Coronary artery (tissue), 2 donors: ENCODE measurements at regions not wholly inside any gene's neighbourhood (a gene's known extent, or its start where the extent isn't known, plus 50 kb on each side); places are given as distances from the start of the nearest gene placed in this dataset.
A peak's percentile ranks its signal among the peaks of the same experiment; 100 is the strongest.

Experiments
- DNase-seq: peaks from one replicate; pipeline ENCODE4 v3.0.0-alpha.2; 2017; ENCODE audit warnings: low spot score
- H3K27ac ChIP-seq, 2 donors: fragments of 200-600 bp; sonication (generic); one replicate each; pipeline ENCODE4 v1.5.1; 2016 to 2019
- H3K4me3 ChIP-seq: fragments of 200-600 bp; sonication (generic); 2 replicates; pipeline ENCODE4 v1.5.1; 2016; ENCODE audit warnings: mild to moderate bottlenecking, moderate library complexity
- CTCF ChIP-seq: fragments of 200-600 bp; sonication (generic); IDR thresholded peaks from one replicate; pipeline ENCODE4 v1.5.1; 2019; ENCODE audit warnings: antibody characterized with exemption

DNA sequence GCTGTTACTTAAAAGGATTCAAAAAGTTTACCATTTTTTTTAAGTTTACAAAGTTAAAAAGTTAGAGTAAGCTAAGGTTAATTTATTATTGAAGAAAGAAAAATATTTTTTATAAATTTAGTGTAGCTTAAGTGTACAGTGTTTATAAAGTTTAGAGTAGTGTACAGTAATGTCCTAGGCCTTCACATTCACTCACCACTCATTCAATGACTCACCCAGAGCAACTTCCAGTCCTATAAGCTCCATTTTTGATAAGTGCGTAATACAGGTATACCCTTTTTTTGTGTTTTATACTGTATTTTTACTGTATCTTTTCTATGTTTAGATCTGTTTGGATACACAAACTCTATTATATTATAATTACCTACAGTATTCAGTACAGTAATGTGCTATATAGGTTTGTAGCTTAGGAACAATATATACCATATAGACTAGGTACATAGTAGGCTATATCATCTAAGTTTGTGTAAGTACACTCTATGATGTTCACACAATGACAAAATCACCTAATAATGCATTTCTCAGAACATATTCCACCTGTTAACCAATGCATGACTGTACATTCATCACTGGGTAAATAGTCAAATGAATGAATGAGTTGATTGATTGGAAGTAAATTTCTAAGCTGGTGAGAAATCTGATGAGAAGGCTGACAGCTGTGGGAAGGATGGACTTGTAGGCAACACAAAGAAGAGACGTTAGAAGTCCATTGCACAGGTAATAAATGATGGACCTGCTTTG is 95.2 kb upstream of the CDIN1 start:
- H3K4me3 ChIP-seq = no peak overlapping the region
- TF ChIP-seq CTCF = no peak
- DNase-seq = no peak
- H3K27ac ChIP-seq = no peak overlapping the region

DNA sequence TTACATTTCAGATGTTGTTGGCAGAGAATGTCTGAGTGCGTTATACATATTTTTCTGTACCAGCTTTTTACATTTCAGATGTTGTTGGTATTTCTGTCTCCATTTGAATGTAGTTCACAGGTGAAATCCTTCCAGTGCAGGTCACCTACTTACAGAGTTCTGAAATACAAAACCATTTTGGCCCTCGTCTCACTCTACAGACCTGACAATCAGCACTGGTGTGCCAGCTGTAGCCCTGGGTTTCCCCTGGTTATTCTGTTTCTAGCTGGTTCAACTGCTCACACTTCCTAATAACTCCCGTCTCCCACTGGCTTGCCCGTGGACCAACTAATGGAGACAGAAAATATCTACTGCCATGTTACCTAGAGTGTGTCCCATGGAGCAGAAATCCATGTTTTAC is 87.5 kb upstream of the CDIN1 start:
- H3K27ac ChIP-seq = no peak overlapping the region
- H3K4me3 ChIP-seq = no peak overlapping the region
- TF ChIP-seq CTCF = no peak
- DNase-seq = no peak

DNA sequence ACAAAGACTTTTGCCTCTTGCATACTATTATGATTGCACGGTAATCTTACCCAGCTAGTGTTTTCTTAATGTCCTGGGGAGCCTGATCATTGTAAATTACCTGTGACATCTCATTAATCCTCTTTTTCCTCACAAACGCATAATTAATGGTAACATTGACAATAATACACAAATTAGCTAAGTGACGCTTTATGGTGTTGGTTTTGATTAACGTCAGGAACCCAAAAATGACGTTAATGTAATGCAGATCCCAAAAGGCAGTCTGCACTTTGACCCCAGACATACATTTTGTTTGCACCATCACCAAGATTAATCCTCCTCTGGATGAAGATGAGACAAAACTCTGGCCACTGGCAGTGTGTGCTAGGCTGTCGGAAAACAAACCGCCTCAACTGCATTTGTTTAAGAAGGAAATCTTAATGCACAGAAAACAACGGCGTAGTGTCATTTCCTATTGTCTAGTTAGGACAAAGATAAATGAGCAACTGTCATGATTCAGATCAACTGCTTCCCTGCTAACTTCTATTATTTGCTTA is 83.9 kb upstream of the CDIN1 start:
- Histone ChIP-seq H3K27ac (no peak overlapping the region), H3K4me3 (no peak overlapping the region)
- no peak for TF ChIP-seq CTCF
- no peak for DNase-seq

DNA sequence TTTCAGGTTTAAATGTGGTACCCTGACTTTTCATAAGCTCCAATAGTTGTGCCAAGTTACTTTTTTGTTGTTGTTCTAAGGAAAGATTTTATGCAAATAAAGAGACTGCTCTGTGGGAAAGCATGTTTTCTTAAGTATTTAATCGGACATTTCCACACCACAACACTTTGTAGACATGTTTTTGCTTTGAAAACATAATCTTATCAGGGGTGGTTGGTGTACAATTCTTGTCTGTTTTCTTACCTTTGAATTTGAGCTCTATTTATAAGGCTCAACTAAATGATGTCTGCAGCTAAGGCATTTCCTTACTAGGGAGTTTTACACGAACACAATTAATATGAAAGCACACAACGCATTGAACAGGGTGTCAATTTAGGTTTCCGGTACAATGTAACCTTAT is 81.5 kb upstream of the CDIN1 start:
- TF ChIP-seq CTCF = no peak
- Histone ChIP-seq H3K4me3 (peak overlapping the region; percentile 12), H3K27ac (no peak overlapping the region)
- DNase-seq = no peak

DNA sequence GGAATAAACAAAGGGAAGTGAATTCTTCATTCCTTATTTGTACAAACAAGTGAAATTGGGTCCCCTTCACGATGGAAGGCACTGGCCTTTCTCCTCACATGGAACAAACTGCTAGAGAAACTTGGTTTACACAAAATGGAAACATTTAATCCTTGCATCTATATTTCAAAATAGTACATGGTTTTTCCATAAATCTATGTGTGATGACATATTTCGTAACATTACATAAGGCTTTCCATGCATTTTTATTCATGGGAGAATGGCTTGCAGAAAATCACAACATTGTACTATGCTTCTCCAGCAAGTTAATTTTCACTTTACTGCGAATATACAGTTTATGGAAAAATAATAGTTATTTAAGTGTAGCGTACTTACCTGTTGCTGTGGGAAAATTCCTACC is 81.0 kb upstream of the CDIN1 start:
- no peak for TF ChIP-seq CTCF
- no peak for DNase-seq
- Histone ChIP-seq H3K27ac (no peak overlapping the region), H3K4me3 (peak overlapping the region; percentile 12)

GRCh38 chr15:36498916-36499315 is 80.5 kb upstream of the CDIN1 start:
- Histone ChIP-seq H3K4me3 (no peak overlapping the region), H3K27ac (no peak overlapping the region)
- no peak for TF ChIP-seq CTCF
- DNase-seq = no peak
